Panc1 (cell line): ENCODE measurements at regions not wholly inside any gene's neighbourhood (a gene's known extent, or its start where the extent isn't known, plus 50 kb on each side); places are given as distances from the start of the nearest gene placed in this dataset.

Experiments
- CTCF ChIP-seq: fragments of 450-650 bp; IDR thresholded peaks from 2 replicates; pipeline ENCODE4 v1.5.1; 2017; ENCODE audit warnings: mild to moderate bottlenecking
- POLR2AphosphoS5 ChIP-seq: IDR thresholded peaks from 2 replicates; pipeline ENCODE4 v1.6.1; 2012; ENCODE audit warnings: mild to moderate bottlenecking, low read depth, low read length, moderate library complexity
- REST ChIP-seq, 2 experiments: IDR thresholded peaks; 2 replicates each; pipeline ENCODE4 v1.6.1; 2011 to 2012; ENCODE audit warnings: low read depth in 2 of 2, control low read depth in 1 of 2, low read length in 1 of 2, mild to moderate bottlenecking in 1 of 2, moderate library complexity in 1 of 2; ENCODE audit not compliant: insufficient read depth in 1 of 2
- SIN3A ChIP-seq: IDR thresholded peaks from 2 replicates; pipeline ENCODE4 v1.6.1; 2012; ENCODE audit warnings: low read depth, mild to moderate bottlenecking, low read length, moderate library complexity, borderline replicate concordance; ENCODE audit not compliant: insufficient read depth

GRCh38 chr2:240368781-240369331 lies 66.6 kb upstream of the GPC1 start:
- no peak for TF ChIP-seq CTCF
- no peak for TF ChIP-seq POLR2AphosphoS5
- TF ChIP-seq REST (IDR thresholded peaks at IDR 0.05; ENCODE audit: insufficient read depth in 1 of 2, low read depth in 2 of 2, low read length in 1 of 2) = no peak
- no peak for TF ChIP-seq SIN3A
